ENCODE measurements at regions not wholly inside any gene's neighbourhood (a gene's known extent, or its start where the extent isn't known, plus 50 kb on each side); places are given as distances from the start of the nearest gene placed in this dataset.

- TF ChIP-seq ZNF644 (tag; IDR thresholded peaks at IDR 0.05; ENCODE audit: low read depth) (no peak), CREB3 (tag; conservative IDR thresholded peaks at IDR 0.05; ENCODE audit: low read depth) (no peak), ZNF316 (IDR thresholded peaks at IDR 0.05) (peak; percentile 80), SLC30A9 (CRISPR knock-in tag; IDR thresholded peaks at IDR 0.05) (no peak), HDAC6 (IDR thresholded peaks at IDR 0.05; ENCODE audit: low read depth, low read length) (no peak), TEAD4 (IDR thresholded peaks at IDR 0.05; ENCODE audit: low read length) (peak; percentile 37; the same call in 1 of the 2 replicates), TEAD4 (CRISPR knock-in tag; IDR thresholded peaks at IDR 0.05; ENCODE audit: borderline replicate concordance) (no peak), HDAC8 (tag; IDR thresholded peaks at IDR 0.05) (no peak), GTF2F1 (IDR thresholded peaks at IDR 0.05; ENCODE audit: low read depth, low read length) (no peak), NBN (IDR thresholded peaks at IDR 0.05; ENCODE audit: low read depth) (0 out of 2 replicates have a peak, but pooled peaks have one; percentile 42), ZNF583 (CRISPR knock-in tag; IDR thresholded peaks at IDR 0.05) (no peak), NR1H2 (CRISPR knock-in tag; IDR thresholded peaks at IDR 0.05) (no peak), ZBTB49 (CRISPR knock-in tag; IDR thresholded peaks at IDR 0.05; ENCODE audit: borderline replicate concordance) (no peak), ZNF140 (CRISPR knock-in tag; IDR thresholded peaks at IDR 0.05) (no peak), ZBTB33 (CRISPR knock-in tag; IDR thresholded peaks at IDR 0.05) (no peak), THRB (CRISPR knock-in tag; conservative IDR thresholded peaks at IDR 0.05) (no peak), SIN3B (IDR thresholded peaks at IDR 0.05; ENCODE audit: low read depth) (no peak), ZNF449 (CRISPR knock-in tag; IDR thresholded peaks at IDR 0.05) (0 out of 2 replicates have a peak, but pooled peaks have one; percentile 32), ZNF24 (IDR thresholded peaks at IDR 0.05) (no peak), MAFK (IDR thresholded peaks at IDR 0.05; ENCODE audit: low read length) (peak; percentile 27; the same call in 1 of the 2 replicates), MEIS2 (IDR thresholded peaks at IDR 0.05; ENCODE audit: partially characterized antibody) (peak; percentile 35), SP1 (CRISPR knock-in tag; IDR thresholded peaks at IDR 0.05) (no peak), CGGBP1 (CRISPR knock-in tag; IDR thresholded peaks at IDR 0.05) (no peak)
Measured at GRCh38 chr1:173329726-173330125, 122.6 kb upstream of the TNFSF4 start (continued).
